NB4 (cell line): ENCODE measurements at regions not wholly inside any gene's neighbourhood (a gene's known extent, or its start where the extent isn't known, plus 50 kb on each side); places are given as distances from the start of the nearest gene placed in this dataset.

ENCODE experiments used
- POLR2A ChIP-seq: IDR thresholded peaks from 2 replicates; pipeline ENCODE4 v1.6.1; 2011; ENCODE audit warnings: mild to moderate bottlenecking; ENCODE audit not compliant: insufficient read length; ENCODE audit errors: extremely low read depth
- TF ChIP-seq, protein P1 (sequence below): IDR thresholded peaks from 2 replicates; pipeline ENCODE4 v1.6.1; 2011; ENCODE audit warnings: low read depth, low read length

DNA sequence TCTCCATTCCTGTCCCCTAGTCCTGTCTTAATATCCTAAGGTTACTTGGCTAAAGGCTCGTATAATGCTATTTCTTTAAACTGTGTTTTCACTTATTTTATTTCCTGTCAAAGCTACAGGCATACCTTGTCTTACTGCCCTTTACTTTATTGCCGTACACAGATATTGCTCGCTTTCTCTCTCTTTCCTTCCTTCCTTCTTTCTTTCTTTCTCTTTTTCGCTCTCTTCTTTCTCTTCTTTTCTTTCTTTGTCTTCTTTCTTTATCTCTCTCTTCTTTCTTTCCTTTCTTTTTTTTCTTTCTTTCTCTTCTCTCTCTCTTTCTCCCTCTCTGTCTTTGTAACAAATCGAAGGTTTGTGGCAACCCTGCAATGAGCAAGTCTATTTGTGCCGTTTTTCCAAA, 123.9 kb upstream of the ARHGAP5 start:
- TF ChIP-seq, protein P1, sequence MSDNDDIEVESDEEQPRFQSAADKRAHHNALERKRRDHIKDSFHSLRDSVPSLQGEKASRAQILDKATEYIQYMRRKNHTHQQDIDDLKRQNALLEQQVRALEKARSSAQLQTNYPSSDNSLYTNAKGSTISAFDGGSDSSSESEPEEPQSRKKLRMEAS, result no peak
- no peak for TF ChIP-seq POLR2A
